ENCODE measurements at regions not wholly inside any gene's neighbourhood (a gene's known extent, or its start where the extent isn't known, plus 50 kb on each side); places are given as distances from the start of the nearest gene placed in this dataset.

DNA sequence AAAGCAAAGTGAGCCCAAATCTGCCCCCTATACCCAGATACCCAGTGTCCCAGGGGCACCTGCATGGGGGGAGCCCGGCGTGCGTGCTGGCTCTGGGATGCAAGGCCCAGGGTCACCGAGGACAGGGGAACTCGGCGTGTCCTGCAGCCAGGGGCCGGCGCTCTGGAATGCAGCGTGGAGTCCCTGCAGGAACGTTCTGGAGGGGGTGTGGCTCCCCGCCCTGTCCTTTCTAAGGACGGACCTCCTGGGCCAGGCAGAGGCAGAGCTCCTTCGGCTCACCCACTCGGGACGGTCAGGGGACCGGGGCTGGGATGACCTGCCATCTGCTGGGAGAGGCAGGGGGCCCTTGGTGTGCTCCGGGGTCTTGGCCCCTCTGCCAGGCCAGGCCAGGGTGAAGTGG lies 1196.8 kb downstream of the BRD1 start:
- TF ChIP-seq POLR2A (IDR thresholded peaks at IDR 0.05; ENCODE audit: low read depth, low read length) (no peak), POLR2AphosphoS5 (IDR thresholded peaks at IDR 0.05; ENCODE audit: low read depth, low read length) (no peak), TAF1 (IDR thresholded peaks at IDR 0.05; ENCODE audit: low read depth, low read length) (no peak), PAX5 (IDR thresholded peaks at IDR 0.05; ENCODE audit: insufficient read depth, low read length, severe bottlenecking) (no peak)

All from GM12891 (cell line).